Left lung (tissue), 4 donors: ENCODE measurements at regions not wholly inside any gene's neighbourhood (a gene's known extent, or its start where the extent isn't known, plus 50 kb on each side); places are given as distances from the start of the nearest gene placed in this dataset.

ENCODE experiments used
- ATAC-seq: fragments of 200-7000 bp; cut with Tn5 transposase; one replicate; pipeline ENCODE4 v1.9.1; 2020; ENCODE audit warnings: moderate library complexity
- DNase-seq, 4 donors: peaks; one replicate each; pipeline ENCODE4 v3.0.0-alpha.2; 2013 to 2020
- H3K27ac ChIP-seq, 2 donors: fragments of 200-600 bp; sonication (generic) in 1 of 2; one replicate each; pipeline versions ENCODE4 v1.5.0 to v1.8.0; 2020 to 2021
- H3K27me3 ChIP-seq, 2 donors: fragments of 200-600 bp; sonication (generic) in 1 of 2; one replicate each; pipeline versions ENCODE4 v1.5.0 to v1.8.0; 2020 to 2021
- H3K36me3 ChIP-seq, 2 donors: fragments of 200-600 bp; sonication (generic) in 1 of 2; one replicate each; pipeline versions ENCODE4 v1.5.0 to v1.8.0; 2020 to 2021
- H3K4me1 ChIP-seq, 2 donors: fragments of 200-600 bp; one replicate each; pipeline ENCODE4 v1.8.0; 2021
- H3K4me3 ChIP-seq, 2 donors: fragments of 200-600 bp; sonication (generic) in 1 of 2; one replicate each; pipeline versions ENCODE4 v1.5.0 to v1.8.0; 2020 to 2021; ENCODE audit warnings: mild to moderate bottlenecking in 1 of 2
- H3K9me3 ChIP-seq, 2 donors: fragments of 200-600 bp; sonication (generic) in 1 of 2; one replicate each; pipeline versions ENCODE4 v1.5.0 to v1.8.0; 2020 to 2021
- CTCF ChIP-seq, 2 donors: fragments of 200-600 bp; sonication (generic) in 1 of 2; IDR thresholded peaks; one replicate each; pipeline versions ENCODE4 v1.5.0 to v1.8.0; 2021; ENCODE audit warnings: antibody characterized with exemption in 2 of 2
- intact Hi-C, 2 donors: fragments of 100-400 bp; cut with DNase I; formaldehyde crosslinking; loops; one replicate each; pipeline versions ENCODE4 v1.11.2 to v1.14.2; 2022
- donor health status: DM: no; HTN: yes; CAD: no.
- donor health status: DM: no; HTN: no; CAD: no.

- Histone ChIP-seq H3K4me3 (no peak overlapping the region), H3K27ac (no peak overlapping the region), H3K27me3 (no peaks in the 10 kb centered on the region), H3K9me3 (no peaks in the 10 kb centered on the region), H3K36me3 (no peaks in the 10 kb centered on the region), H3K4me1 (no peaks in the 10 kb centered on the region)
- ATAC-seq = no peak
- TF ChIP-seq CTCF (IDR thresholded peaks at IDR 0.05) = no peak
- no peak for DNase-seq
- intact Hi-C loops = no loop called here
Observed at GRCh38 chr2:60109744-60110143, 443.7 kb downstream of the BCL11A start.

GRCh38 chr2:60106836-60107529 lies 446.5 kb downstream of the BCL11A start:
- no peak for TF ChIP-seq CTCF (IDR thresholded peaks at IDR 0.05)

GRCh38 chr2:60105906-60106305 lies 447.5 kb downstream of the BCL11A start:
- DNase-seq = peak in 1 of 4 donors; percentile 61
- H3K4me3 ChIP-seq = no peak overlapping the region
- intact Hi-C loops = no loop called here
- H3K27ac ChIP-seq = no peak overlapping the region
- H3K36me3 ChIP-seq = no peaks in the 10 kb centered on the region
- H3K4me1 ChIP-seq = no peaks in the 10 kb centered on the region
- no peaks in the 10 kb centered on the region for H3K27me3 ChIP-seq
- no peak for TF ChIP-seq CTCF (IDR thresholded peaks at IDR 0.05)
- ATAC-seq = no peak
- no peaks in the 10 kb centered on the region for H3K9me3 ChIP-seq

More at GRCh38 chr2:60106836-60107529, 446.5 kb downstream of the BCL11A start:
- intact Hi-C loops = no loop called here
- H3K27me3 ChIP-seq = no peaks in the 10 kb centered on the region
- no peaks in the 10 kb centered on the region for H3K9me3 ChIP-seq
- H3K36me3 ChIP-seq = no peaks in the 10 kb centered on the region
- H3K4me1 ChIP-seq = no peaks in the 10 kb centered on the region
- H3K27ac ChIP-seq = no peak overlapping the region
- no peak for DNase-seq
- no peak overlapping the region for H3K4me3 ChIP-seq
- no peak for ATAC-seq

GRCh38 chr2:60104514-60105505 lies 448.6 kb downstream of the BCL11A start:
- no peaks in the 10 kb centered on the region for H3K27me3 ChIP-seq
- no peaks in the 10 kb centered on the region for H3K36me3 ChIP-seq
- no peak overlapping the region for H3K4me3 ChIP-seq
- intact Hi-C loops = no loop called here
- no peaks in the 10 kb centered on the region for H3K9me3 ChIP-seq
- no peak for ATAC-seq
- no peaks in the 10 kb centered on the region for H3K4me1 ChIP-seq
- no peak overlapping the region for H3K27ac ChIP-seq
- no peak for DNase-seq
- TF ChIP-seq CTCF (IDR thresholded peaks at IDR 0.05) = no peak

- no peak for ATAC-seq
Observed at GRCh38 chr2:60100034-60100433, 453.4 kb downstream of the BCL11A start.

More at GRCh38 chr2:60100034-60100433, 453.4 kb downstream of the BCL11A start:
- H3K27ac ChIP-seq = no peak overlapping the region
- no peaks in the 10 kb centered on the region for H3K9me3 ChIP-seq
- no peaks in the 10 kb centered on the region for H3K36me3 ChIP-seq
- peaks cover 0 to 3% of the 10 kb centered on the region in 2 donors for H3K4me1 ChIP-seq
- no peak overlapping the region for H3K4me3 ChIP-seq
- intact Hi-C loops = no loop called here
- H3K27me3 ChIP-seq = no peaks in the 10 kb centered on the region
- DNase-seq = peak in 1 of 4 donors; percentile 28
- no peak for TF ChIP-seq CTCF (IDR thresholded peaks at IDR 0.05)
